Neural cell (in vitro differentiated cells): ENCODE measurements at regions not wholly inside any gene's neighbourhood (a gene's known extent, or its start where the extent isn't known, plus 50 kb on each side); places are given as distances from the start of the nearest gene placed in this dataset.

ENCODE experiments used
- H2AFZ ChIP-seq: fragments of 200-600, 300-800 bp; sonication (generic), shearing (Covaris generic); 2 replicates; pipeline ENCODE4 v1.6.0; 2014; ENCODE audit warnings: low read depth, mild to moderate bottlenecking, antibody characterized with exemption, low read length, moderate library complexity
- H3F3A ChIP-seq: fragments of 200-600 bp; shearing (Covaris generic); 2 replicates; pipeline ENCODE4 v1.6.1; 2016; ENCODE audit warnings: mild to moderate bottlenecking, moderate library complexity, mixed read lengths, antibody characterized with exemption, low read length; ENCODE audit not compliant: insufficient read depth, poor library complexity, severe bottlenecking
- H3K27ac ChIP-seq: fragments of 200-600, 300-800 bp; sonication (generic), shearing (Covaris generic); 2 replicates; pipeline ENCODE4 v1.5.1; 2014; ENCODE audit warnings: mild to moderate bottlenecking, low read length, moderate library complexity
- H3K27me3 ChIP-seq: fragments of 300-800, 200-600 bp; sonication (generic), shearing (Covaris generic); 2 replicates; pipeline ENCODE4 v1.6.0; 2014; ENCODE audit warnings: mild to moderate bottlenecking, low read depth, low read length, moderate library complexity; ENCODE audit not compliant: insufficient read depth
- H3K36me3 ChIP-seq: fragments of 300-800, 200-600 bp; sonication (generic), shearing (Covaris generic); 2 replicates; pipeline ENCODE4 v1.5.1; 2014; ENCODE audit warnings: mild to moderate bottlenecking, antibody characterized with exemption, low read length, moderate library complexity; ENCODE audit not compliant: insufficient read depth
- H3K4me2 ChIP-seq: fragments of 300-800, 200-600 bp; sonication (generic), shearing (Covaris generic); 2 replicates; pipeline ENCODE4 v1.6.0; 2014; ENCODE audit warnings: mild to moderate bottlenecking, low read length
- H3K4me3 ChIP-seq: fragments of 300-800, 200-600 bp; sonication (generic), shearing (Covaris generic); 2 replicates; pipeline ENCODE4 v1.5.1; 2014; ENCODE audit warnings: mild to moderate bottlenecking, low read length, moderate library complexity
- H3K79me2 ChIP-seq: fragments of 200-600 bp; shearing (Covaris generic); replicated peaks from 2 replicates; pipeline ENCODE4 v1.6.0; 2014; ENCODE audit warnings: mild to moderate bottlenecking, low read length, moderate library complexity; ENCODE audit not compliant: insufficient read depth
- H3K9ac ChIP-seq: fragments of 300-800, 200-600 bp; sonication (generic), shearing (Covaris generic); 2 replicates; pipeline ENCODE4 v1.6.1; 2016; ENCODE audit warnings: mild to moderate bottlenecking, low read length, mixed read lengths
- H3K9me2 ChIP-seq: fragments of 200-600 bp; shearing (Covaris generic); 2 replicates; pipeline ENCODE4 v1.6.1; 2016; ENCODE audit warnings: mild to moderate bottlenecking, low read length, mixed read lengths; ENCODE audit not compliant: insufficient read depth
- H3K9me3 ChIP-seq: fragments of 200-600, 300-800 bp; sonication (generic), shearing (Covaris generic); 2 replicates; pipeline ENCODE4 v1.6.1; 2016; ENCODE audit warnings: mild to moderate bottlenecking, mixed run types, low read length, moderate library complexity, mixed read lengths
- H4K20me1 ChIP-seq: fragments of 200-600 bp; shearing (Covaris generic); 2 replicates; pipeline ENCODE4 v1.6.1; 2016; ENCODE audit warnings: mild to moderate bottlenecking, mixed run types; ENCODE audit not compliant: insufficient read depth
- CTCF ChIP-seq: fragments of 450-650 bp; IDR thresholded peaks from 2 replicates; pipeline ENCODE4 v1.5.1; 2014; ENCODE audit warnings: antibody characterized with exemption, mild to moderate bottlenecking, moderate library complexity; ENCODE audit not compliant: poor library complexity, severe bottlenecking
- EP300 ChIP-seq: fragments of 450-650 bp; conservative IDR thresholded peaks from 2 replicates; pipeline ENCODE4 v1.6.1; 2014; ENCODE audit warnings: antibody characterized with exemption, mild to moderate bottlenecking, moderate library complexity; ENCODE audit not compliant: poor library complexity, severe bottlenecking
- EZH2 ChIP-seq: fragments of 200-600, 300-800 bp; shearing (Covaris generic), sonication (generic); IDR thresholded peaks from 2 replicates; pipeline ENCODE4 v1.6.1; 2014; ENCODE audit warnings: antibody characterized with exemption, low read length, borderline replicate concordance, mild to moderate bottlenecking; ENCODE audit not compliant: insufficient read depth, poor library complexity, severe bottlenecking
- MXI1 ChIP-seq: fragments of 450-650 bp; conservative IDR thresholded peaks from 2 replicates; pipeline ENCODE4 v1.6.1; 2014; ENCODE audit warnings: antibody characterized with exemption, mild to moderate bottlenecking; ENCODE audit not compliant: poor library complexity, severe bottlenecking
- POLR2AphosphoS5 ChIP-seq: IDR thresholded peaks from 2 replicates; pipeline ENCODE4 v1.6.1; 2012
- RAD21 ChIP-seq: fragments of 450-650 bp; conservative IDR thresholded peaks from 2 replicates; pipeline ENCODE4 v1.6.1; 2014; ENCODE audit warnings: antibody characterized with exemption, mild to moderate bottlenecking, moderate library complexity
- REST ChIP-seq: IDR thresholded peaks from 2 replicates; pipeline ENCODE4 v1.6.1; 2012; ENCODE audit warnings: borderline replicate concordance
- SMC3 ChIP-seq: fragments of 450-650 bp; conservative IDR thresholded peaks from 2 replicates; pipeline ENCODE4 v1.6.1; 2014; ENCODE audit warnings: antibody characterized with exemption, mild to moderate bottlenecking, moderate library complexity; ENCODE audit not compliant: poor library complexity
- TAF1 ChIP-seq: IDR thresholded peaks from 2 replicates; pipeline ENCODE4 v1.6.1; 2012; ENCODE audit warnings: low read depth

- no peaks in the 10 kb centered on the region for H3K9me2 ChIP-seq
- no peak overlapping the region for H3K27ac ChIP-seq
- no peaks in the 10 kb centered on the region for H3K27me3 ChIP-seq
- H3K9me3 ChIP-seq: no peaks in the 10 kb centered on the region
- H3K79me2 ChIP-seq: no peaks in the 10 kb centered on the region
- H3K4me3 ChIP-seq: no peak overlapping the region
- no peaks in the 10 kb centered on the region for H4K20me1 ChIP-seq
- H3K9ac ChIP-seq: no peak overlapping the region
- no peak overlapping the region for H2AFZ ChIP-seq
- no peak for TF ChIP-seq CTCF
- TF ChIP-seq MXI1: no peak
- TF ChIP-seq EP300: no peak
- TF ChIP-seq RAD21: no peak
- TF ChIP-seq SMC3: no peak
- no peak for TF ChIP-seq POLR2AphosphoS5
- no peak for TF ChIP-seq TAF1
- H3K4me2 ChIP-seq: no peak overlapping the region
- H3K36me3 ChIP-seq: no peaks in the 10 kb centered on the region
- no peaks in the 10 kb centered on the region for H3F3A ChIP-seq
Measured at GRCh38 chr3:68676136-68676535, 256.2 kb downstream of the TAFA4 start.

- H3K27ac ChIP-seq: no peak overlapping the region
- no peaks in the 10 kb centered on the region for H3K79me2 ChIP-seq
- no peaks in the 10 kb centered on the region for H3K36me3 ChIP-seq
- no peak for TF ChIP-seq POLR2AphosphoS5
- TF ChIP-seq MXI1: no peak
- TF ChIP-seq RAD21: no peak
- no peak for TF ChIP-seq EZH2
- no peak for TF ChIP-seq CTCF
- no peak for TF ChIP-seq REST
- no peak for TF ChIP-seq SMC3
- no peak for TF ChIP-seq EP300
- TF ChIP-seq TAF1: no peak
- H4K20me1 ChIP-seq: no peaks in the 10 kb centered on the region
- no peaks in the 10 kb centered on the region for H3K9me3 ChIP-seq
- peaks cover 4% of the 10 kb centered on the region for H3F3A ChIP-seq
- H3K4me2 ChIP-seq: no peak overlapping the region
- no peak overlapping the region for H3K9ac ChIP-seq
- H3K27me3 ChIP-seq: peaks cover 5% of the 10 kb centered on the region
- no peak overlapping the region for H2AFZ ChIP-seq
- H3K4me3 ChIP-seq: no peak overlapping the region
- no peaks in the 10 kb centered on the region for H3K9me2 ChIP-seq
Measured at GRCh38 chr3:68667346-68667745, 265.0 kb downstream of the TAFA4 start.
